ENCODE measurements at regions not wholly inside any gene's neighbourhood (a gene's known extent, or its start where the extent isn't known, plus 50 kb on each side); places are given as distances from the start of the nearest gene placed in this dataset.

- no peak for TF ChIP-seq CTCF (IDR thresholded peaks at IDR 0.05; ENCODE audit: insufficient read depth, low read length)
- TF ChIP-seq SPI1 (IDR thresholded peaks at IDR 0.05; ENCODE audit: borderline replicate concordance, low read depth) = no peak
Measured at GRCh38 chr6:49327571-49327970, 135.5 kb downstream of the MMUT start.
